Hepatic stellate cell (primary cell): ENCODE measurements at regions not wholly inside any gene's neighbourhood (a gene's known extent, or its start where the extent isn't known, plus 50 kb on each side); places are given as distances from the start of the nearest gene placed in this dataset.

Source experiments
- DNase-seq: peaks from one replicate; pipeline ENCODE4 v3.0.0; 2011; ENCODE audit warnings: low spot score

DNA sequence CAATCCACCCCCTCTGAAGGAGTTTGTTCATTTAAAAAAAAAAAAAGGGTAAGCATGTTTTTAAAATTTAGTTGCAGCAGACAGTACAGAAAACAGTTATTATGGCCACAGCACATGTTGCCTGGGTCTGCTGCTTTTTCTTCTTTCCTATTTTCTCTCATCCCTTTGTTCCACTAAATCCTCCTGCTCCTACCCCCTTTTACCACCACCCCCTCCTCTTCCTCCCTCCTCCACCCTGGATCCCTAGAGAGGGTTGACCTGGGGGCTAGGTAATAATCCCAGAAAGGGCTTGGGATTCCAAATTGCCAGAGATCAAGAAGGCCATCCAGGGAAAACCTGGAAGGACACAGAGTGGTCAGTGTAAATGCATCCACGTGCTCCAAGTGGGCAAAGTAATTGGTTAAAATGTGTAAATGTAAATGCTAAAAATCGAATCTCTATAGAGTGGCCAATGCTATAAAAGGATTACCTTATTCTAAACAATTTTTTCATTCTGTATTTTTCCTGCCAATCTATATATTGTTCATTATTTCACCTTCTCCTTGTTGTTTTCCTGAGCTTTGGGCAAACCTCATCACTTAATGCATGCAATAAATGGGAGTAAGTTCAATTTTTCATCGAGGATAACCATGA lies 89.0 kb upstream of the PIK3CG start:
- no peak for DNase-seq

DNA sequence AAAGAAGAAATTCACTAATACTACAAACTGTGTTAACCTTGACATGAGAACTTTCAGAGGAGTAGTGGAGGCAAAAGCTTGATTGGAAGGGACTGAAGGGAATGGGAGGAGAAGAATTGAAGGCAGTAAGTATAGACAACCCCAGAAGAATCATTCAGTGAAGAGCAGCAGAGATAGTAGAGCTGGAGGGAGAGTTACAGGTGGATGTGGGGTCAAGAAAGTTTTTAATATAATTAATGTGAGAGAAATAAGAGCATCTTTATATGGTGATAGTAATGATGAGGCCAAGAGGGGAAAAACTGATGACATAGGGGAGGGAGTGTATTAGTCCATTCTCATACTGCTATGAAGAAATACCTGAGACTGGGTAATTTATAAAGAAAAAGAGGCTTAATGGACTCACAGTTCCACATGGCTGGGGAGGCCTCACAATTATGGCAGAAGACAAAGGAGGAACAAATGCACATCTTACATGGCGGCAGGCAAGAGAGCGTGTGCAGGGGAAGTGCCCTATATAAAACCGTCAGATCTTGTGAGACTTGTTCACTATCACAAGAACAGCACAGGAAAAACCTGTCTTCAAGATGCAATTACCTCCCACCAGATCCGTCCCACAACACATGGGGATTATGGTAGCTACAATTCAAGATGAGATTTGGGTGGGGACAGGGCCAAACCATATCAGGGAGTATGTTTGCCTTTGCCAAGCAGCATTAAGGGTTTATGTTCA lies 88.3 kb upstream of the PIK3CG start:
- no peak for DNase-seq

DNA sequence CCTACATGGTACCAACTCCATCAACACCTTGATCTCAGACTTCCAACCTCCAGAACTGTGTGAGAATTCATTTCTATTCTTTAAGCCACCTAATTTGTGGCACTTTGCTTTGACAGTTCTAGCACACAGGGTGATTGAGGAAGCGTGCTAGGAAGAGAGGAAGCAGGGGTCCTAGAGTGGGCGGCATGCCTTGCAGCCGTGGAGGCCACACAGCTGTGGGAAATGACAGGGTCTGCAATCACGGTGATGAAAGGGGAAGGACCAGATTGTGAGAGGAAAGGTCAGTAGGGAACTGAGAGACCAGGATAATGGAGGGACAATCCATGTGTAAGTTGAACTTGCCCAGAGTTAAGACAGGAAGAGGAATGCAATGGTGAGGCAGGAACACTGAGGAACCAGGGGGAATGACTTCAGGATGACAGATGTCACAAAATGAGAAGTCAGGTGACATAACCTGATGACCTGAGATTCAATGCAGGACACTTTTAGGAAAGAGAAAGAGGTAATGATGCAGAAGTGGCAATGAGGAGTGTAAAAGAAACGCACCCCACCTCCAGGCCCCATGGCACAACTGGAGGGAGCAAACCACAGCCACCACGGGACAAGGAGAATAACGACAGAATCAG lies 87.3 kb upstream of the PIK3CG start:
- DNase-seq: no peak

DNA sequence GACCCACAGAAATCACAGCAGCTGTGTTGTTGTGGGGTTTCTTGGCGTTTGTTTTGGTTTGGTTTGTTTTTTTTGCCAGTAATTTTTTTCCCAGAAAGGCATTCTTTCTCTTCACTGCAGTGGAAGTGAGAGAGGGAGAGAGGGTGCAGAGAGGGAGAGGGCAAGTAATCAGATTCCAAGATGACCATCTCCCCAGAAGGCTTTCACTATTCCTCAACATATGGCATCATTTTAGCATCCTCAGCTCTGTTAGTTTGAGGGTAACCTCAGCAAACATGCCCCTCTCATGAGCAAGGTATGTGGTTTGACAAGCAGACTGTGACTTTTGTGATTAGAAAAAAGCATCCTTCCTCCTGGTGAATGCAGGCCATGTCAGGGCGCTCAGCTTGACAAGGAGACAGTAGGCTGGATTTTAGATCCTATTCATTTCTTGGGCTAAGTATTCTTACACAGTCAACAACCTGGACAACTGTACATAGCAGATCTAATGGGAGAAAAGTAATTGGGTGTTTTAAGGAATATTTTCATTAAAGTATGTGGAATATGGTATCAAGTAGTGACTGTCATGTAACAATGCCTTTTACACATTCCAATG lies 86.3 kb upstream of the PIK3CG start:
- no peak for DNase-seq

DNA sequence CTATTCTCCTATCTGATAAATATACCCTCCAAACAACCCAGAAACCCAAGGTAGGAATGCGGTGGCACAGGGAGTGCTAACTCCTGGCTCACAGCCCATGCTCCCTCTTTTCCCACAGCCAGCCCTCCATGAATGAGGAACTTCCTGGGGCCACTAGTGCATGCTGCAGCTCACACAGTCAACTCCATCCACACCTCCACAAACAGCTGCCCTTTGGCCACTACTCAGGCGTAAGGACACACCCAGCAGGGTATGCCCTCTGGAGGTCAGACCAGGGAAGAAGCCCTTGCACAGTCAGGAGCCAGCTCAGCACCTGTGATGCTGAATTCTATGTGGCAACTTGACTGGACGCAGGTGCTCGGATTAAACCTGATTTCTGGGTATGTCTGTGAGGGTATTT lies 85.2 kb upstream of the PIK3CG start:
- no peak for DNase-seq

DNA sequence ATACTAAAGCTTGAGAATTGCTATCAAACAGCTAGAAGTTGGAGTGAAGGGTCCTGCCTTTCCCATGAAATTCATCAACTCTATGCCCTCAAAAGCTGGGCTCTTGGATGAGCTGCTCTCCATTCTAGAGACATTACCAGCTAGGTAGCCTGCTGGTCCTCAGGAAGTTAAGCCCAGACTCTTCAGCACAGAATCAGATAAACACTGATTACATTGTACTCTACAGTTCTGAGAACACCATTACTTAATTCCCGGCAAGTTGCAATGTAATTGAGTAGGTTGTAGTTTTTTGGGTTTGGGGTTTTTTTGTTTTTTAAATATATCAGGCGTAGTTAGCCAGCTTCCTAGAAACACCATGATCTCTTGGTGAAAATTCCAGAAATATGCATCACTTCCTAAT lies 84.1 kb upstream of the PIK3CG start:
- no peak for DNase-seq

DNA sequence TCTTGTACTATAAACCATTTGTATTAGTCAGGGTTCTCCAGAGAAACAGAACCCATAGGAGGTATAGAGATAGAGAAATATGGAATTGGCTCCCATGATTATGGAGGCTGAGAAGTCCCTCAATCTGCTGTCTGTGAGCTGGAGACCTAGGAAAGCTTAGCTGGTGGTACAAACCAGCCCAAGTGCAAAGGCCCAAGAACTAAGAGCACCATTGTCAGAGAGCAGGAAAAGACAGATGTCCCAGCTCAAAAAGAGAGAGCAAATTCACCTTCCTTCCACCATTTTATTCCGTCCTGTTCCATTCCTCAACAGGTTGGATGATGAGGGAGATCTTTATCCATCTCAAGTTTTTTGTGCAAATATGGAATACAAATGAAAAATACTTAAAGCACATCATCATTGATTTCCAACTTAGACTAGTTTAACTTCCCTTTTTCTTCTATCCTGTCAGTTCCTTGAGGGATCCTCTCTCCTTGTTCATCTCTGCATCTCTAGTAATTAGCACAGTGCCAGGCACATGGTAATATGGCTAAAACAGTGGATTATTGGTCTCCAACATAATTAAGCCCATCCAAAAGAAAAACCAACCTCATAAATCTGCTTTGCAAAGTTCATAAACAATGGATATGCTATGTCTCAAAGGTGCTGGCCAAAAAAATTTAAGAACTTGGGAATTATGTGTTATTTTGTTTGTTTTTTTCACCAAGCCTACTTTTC lies 83.1 kb upstream of the PIK3CG start:
- DNase-seq: no peak

DNA sequence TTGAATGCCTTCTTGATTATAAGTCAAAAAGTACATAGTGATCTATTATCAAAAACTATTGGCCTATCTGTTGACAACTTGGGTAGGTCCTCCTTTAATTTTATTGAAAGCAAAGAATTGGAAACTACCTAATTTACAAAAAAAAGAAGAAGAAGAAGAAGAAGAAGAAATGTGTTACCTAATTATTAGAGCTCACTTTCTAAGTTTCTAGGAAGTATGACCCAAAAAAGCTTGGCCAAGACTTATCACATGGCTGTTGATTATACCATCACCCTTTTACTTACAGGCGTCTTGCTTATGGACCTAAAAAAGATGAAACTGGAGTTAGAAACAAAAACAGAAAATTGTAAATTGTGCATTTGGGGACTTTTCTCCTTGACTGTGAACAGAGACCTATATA lies 81.8 kb upstream of the PIK3CG start:
- no peak for DNase-seq

DNA sequence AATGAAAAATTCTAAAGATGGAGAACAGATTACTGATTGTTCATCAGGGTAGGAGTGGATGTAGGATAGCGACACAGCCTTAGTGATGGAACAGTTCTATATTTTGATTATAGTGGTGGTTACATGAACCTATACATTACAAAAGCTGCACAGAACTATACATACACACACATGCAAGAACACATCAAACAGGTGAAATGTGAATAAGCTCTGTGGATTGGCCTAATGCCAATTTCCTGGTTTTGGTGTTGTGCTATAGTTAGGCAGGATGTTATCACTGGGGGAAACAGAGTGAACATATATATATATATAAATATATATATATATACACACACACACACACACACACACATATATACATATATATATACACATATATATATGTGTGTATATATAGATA lies 76.4 kb upstream of the PIK3CG start:
- DNase-seq: no peak

DNA sequence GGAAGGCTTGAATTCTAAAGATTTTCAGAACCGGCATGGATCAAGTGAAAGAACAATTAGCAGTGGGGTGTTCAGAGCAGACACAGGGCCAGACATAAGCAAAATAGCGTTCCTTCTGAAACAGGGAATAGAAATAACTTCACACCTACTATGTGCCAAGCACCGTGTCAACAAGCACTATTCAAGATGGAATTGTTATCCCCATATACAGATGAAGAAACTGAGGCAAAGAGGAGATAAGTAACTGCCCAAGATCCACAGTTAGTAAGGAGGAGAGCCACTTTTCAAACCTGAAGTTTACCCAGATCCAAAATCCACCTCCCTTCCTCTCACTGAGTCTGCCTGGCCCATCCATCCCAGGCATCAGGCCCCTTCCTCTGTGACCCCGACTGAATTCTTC lies 73.6 kb upstream of the PIK3CG start:
- DNase-seq: no peak

DNA sequence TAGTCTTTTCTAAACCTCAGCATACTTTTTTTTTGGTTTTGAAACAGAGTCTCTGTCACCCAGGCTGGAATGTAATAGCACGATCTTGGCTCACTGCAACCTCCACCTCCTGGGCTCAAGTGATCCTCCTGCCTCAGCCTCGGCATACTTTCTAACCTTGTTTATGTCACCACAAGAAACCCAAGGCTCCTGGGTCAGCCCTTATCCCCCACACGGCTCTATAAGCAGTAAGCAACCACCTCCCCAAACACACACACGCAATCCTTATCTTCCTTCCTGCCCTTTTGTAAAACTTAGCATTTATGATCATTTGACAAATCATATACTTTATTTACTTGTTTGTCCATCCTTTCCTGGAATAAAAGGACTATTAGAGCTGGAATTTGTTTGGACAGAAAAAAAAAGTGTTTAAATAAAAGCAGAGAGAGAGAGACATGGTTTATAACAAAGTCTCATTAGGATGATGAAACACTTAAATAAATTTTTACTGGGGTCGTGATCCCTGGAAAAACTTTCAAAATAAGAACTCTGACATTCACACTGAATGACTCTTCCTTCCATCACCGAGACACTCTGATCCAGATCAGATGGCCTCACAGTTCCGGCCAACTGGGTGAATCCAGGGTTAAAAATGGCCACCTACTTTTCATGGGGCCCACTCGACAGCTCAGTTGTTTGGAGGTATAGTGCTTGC lies 72.7 kb upstream of the PIK3CG start:
- DNase-seq: no peak

DNA sequence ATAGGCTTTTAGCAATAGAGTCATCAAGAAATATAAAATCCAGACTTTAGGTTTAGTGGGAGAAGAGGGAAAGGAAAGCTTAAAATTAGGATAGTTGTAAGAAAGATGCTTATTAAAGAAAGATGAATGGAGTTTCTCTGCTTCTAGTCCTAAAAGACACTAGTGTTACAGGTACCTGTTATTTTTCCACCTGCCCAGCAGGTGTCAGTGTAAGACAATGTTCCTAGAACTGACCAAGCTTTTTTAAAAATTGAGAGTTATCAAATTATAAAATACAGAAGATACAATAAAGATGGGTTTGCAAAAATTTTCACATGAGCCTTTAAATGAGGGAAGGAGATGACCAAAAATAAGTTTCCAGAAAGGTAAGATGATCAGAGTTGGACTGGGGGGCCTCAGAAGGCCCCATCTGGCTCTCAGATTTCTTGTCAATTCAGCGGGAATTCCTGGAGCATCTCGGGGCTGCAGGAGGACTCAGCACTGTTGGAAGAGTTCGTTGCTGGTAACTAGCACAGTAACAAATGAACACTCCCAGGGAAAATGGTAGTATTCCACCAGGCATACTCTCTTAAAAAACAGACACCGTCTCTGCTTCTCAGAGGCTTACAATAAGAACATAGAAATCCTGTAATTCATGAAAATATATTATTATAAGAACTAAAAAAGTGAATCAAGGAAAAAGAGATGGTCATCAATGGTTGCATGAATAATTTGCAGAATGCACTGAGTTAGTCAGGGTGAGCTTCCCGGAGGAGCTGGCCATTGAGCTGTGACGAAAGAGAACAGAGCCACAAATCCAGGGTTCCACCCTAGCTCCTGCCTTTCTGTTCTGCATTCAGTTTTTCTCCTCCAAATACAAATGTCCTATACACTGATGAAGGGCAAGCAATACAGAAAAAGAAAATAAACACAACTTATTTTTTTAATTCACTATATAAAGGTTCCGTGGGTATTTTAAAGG lies 71.8 kb upstream of the PIK3CG start:
- no peak for DNase-seq

DNA sequence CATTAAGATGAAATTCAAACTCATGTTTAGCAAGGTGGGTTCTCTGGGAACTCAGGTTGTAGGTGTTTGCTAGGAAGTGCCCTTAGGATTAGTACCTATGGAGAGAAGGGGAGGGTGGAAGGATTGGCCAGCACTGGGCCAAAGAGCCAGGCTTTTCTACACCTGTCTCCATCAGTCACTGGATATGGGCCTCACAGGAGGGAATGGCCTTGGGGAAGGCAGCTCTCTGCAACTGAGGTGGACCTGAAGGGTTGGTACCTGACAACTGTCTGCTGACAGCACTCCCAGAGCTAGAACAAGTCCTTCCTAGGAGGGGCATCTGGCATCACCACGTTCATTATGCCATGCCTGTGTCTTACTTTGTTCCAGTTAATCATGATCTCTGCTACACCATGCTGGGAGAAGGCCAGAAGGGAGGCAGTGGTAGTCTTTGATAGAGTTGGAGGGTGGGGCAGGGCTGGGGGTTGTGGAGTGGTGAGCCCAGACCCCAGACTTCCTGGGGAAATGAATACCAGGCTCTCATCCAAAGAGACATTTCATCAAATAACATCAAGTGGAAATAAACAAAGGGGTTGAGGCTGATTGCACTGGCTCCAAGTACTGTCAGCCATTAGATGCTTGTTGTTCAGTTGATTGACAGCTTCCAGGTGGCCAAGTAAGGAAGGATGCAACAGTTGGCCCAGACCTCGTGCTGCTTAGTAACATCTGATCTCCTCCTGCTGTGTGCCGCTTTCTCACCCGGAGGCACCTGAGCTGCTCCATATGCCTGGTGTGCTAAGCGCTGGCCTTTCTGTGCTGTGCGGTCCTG lies 70.6 kb upstream of the PIK3CG start:
- DNase-seq: no peak

DNA sequence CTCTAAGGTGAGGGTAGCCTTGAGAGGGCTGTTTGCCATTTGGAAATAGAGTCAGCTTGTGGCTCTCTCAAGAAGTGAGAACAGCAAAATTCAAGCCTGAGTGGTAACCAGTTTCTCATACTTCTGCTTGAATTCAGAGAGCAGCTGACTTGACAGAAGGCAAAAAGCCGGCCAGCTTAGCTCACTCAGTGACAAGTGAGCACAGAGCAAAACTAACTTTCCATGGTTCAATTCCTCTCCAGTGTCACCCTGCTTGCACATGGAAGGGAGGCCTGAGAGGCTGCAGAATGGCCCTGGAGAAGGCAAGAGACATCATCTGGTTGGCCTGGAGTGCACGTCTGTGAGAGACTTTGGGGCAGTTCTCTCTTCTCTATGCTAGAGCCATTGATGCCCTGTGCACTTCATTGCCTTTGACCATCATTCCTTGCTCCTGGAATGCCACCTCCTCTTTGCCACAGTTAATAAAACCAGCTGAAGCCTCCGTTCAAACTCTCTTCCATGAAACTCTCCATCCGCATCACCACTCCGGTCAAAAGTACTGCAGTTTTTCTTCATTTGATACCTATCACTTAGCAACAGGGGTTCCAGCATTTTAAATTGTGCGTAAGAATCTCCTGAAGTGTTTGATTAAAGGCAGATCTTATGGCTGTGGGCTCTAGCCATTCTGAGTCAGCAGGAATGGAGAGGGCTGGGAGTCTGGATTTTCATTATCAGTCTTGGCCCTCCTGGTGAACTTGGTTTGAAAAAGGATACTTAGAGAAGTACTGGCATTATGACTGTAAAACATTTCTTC lies 69.8 kb upstream of the PIK3CG start:
- no peak for DNase-seq

DNA sequence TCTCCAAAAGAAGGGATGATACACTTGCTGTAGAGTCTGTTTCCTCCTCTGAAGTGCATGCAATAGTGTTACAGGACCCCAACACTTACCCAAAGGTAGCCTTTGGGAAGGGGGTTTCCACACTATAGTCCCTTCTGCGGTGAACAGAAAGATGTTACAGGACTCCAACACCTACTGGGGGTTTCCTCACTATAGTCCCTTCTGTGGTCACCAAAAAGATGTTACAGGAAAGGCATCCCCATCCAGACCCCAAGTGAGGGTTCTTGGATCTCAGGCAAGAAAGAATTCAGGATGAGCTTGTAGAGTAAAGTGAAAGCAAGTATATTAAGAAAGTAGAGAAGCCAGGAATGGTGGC lies 69.2 kb upstream of the PIK3CG start:
- DNase-seq: no peak

DNA sequence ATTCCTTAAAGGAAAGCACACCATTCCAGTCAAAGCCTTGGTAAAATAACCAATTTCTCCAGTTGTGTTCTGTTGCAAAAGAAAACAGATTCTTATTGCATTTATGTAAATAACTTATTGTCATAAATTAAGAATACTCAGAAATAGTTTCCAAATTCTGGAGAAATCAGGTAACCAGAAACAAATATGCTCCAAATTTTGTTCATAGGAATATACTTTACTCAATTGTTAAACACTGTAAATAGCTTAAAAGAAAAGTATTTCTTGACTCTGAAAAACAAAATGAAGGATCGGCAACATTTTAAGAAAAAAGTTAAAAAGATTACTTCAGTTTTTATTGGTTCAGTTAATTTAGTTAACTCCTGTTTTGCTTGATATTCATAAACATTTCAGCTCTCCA lies 67.1 kb upstream of the PIK3CG start:
- no peak for DNase-seq

DNA sequence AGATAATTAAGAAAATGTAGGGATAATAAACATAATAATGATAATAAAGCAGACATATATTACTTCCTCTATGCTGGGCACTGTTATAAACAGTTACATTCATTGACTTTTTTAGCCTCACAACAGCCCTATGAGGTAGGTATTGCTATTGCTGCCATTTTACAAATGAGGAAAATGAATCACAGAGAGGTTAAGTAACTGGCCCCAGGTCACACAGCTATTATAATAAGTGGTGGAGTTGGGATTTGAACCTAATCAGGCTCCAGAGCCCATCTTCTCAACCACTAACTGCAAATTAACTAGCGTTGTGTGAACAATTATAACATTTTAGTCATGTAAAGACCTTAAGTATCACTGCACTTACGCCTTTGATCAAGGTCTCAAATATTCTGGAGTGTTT lies 62.5 kb upstream of the PIK3CG start:
- DNase-seq: no peak

DNA sequence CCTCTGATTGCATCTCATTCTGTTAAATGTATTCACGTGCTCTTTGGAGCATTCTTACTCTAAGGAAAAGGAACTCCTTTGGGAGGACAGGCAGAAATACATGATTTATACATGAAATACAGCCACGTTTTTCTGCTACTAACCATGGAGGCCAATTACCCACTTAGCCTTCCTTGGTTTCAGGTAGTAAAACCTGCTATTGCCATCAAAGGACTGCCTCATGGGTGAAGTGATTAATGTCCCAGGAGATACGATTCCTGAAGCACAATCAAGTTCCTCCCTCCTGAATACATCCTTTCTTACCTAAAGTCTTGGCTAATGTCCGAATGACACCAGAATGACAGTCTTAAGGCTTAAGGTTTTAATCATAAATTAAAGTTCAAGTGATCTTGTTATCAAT lies 58.5 kb upstream of the PIK3CG start:
- DNase-seq: no peak

DNA sequence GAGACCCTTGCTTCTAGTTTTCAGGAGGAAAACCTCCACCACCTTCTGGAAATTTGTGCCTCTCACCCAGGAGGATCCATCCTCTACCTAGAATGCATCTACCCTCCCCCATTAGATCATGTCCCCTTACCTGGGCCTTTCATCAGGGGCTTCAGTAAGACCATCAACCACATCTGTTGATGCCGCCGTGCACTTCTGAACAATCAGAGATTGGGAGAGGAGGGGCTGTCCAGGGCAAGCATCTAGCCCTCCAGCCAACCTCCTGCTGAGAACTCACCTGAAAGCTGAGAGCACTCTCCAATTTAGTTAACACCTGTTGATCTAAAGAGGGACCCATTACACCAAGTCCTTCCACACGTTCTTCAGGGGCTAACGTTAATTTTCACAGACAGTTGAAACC lies 57.6 kb upstream of the PIK3CG start:
- DNase-seq: no peak
